Trophoblast cell (in vitro differentiated cells and primary cell): ENCODE measurements at regions not wholly inside any gene's neighbourhood (a gene's known extent, or its start where the extent isn't known, plus 50 kb on each side); places are given as distances from the start of the nearest gene placed in this dataset.
"Not testable (repeated sequence)": the region's sequence is repeated elsewhere in the genome, so short reads cannot be mapped to it uniquely, and the experiment has no call there.

ENCODE experiments used
- DNase-seq, 2 donors: peaks; one replicate each; pipeline ENCODE4 v3.0.0-alpha.2; 2016
- H2AFZ ChIP-seq: 2 replicates; pipeline ENCODE4 v1.6.1; 2013; ENCODE audit warnings: low read length, moderate library complexity, mild to moderate bottlenecking; ENCODE audit not compliant: insufficient read depth, poor library complexity
- H2AK5ac ChIP-seq: 2 replicates; pipeline ENCODE4 v1.6.1; 2013; ENCODE audit warnings: mild to moderate bottlenecking, low read length
- H2BK120ac ChIP-seq: 2 replicates; pipeline ENCODE4 v1.6.1; 2013; ENCODE audit warnings: low read length, mild to moderate bottlenecking, moderate library complexity; ENCODE audit not compliant: insufficient read depth, poor library complexity
- H2BK12ac ChIP-seq: 2 replicates; pipeline ENCODE4 v1.6.1; 2013; ENCODE audit warnings: mild to moderate bottlenecking, low read length, moderate library complexity
- H2BK5ac ChIP-seq: 2 replicates; pipeline ENCODE4 v1.6.1; 2013; ENCODE audit warnings: low read length, low read depth, moderate library complexity, mild to moderate bottlenecking; ENCODE audit not compliant: poor library complexity
- H3K14ac ChIP-seq: 2 replicates; pipeline ENCODE4 v1.6.1; 2013; ENCODE audit warnings: mild to moderate bottlenecking, low read length
- H3K18ac ChIP-seq: 2 replicates; pipeline ENCODE4 v1.6.1; 2013; ENCODE audit warnings: mild to moderate bottlenecking, low read length
- H3K23ac ChIP-seq: 2 replicates; pipeline ENCODE4 v1.6.1; 2013; ENCODE audit warnings: low read length
- H3K27ac ChIP-seq: 2 replicates; pipeline ENCODE4 v1.5.1; 2013; ENCODE audit warnings: low read depth, mild to moderate bottlenecking, inconsistent platforms, low read length, moderate library complexity
- H3K27me3 ChIP-seq: 2 replicates; pipeline ENCODE4 v1.6.1; 2013; ENCODE audit warnings: inconsistent platforms, mild to moderate bottlenecking, low read length, moderate library complexity; ENCODE audit not compliant: insufficient read depth
- H3K36me3 ChIP-seq, 2 experiments: 1 replicate in 1 of 2; 2 replicates in 1 of 2; pipeline ENCODE4 v1.6.1; 2013; ENCODE audit warnings: low read length in 2 of 2, mild to moderate bottlenecking in 2 of 2, moderate library complexity in 1 of 2; ENCODE audit not compliant: insufficient read depth in 2 of 2, control insufficient read depth in 1 of 2
- H3K4ac ChIP-seq: 2 replicates; pipeline ENCODE4 v1.6.1; 2013; ENCODE audit warnings: low read depth, mild to moderate bottlenecking, low read length, moderate library complexity
- H3K4me1 ChIP-seq, 2 experiments: 1 replicate in 1 of 2; 2 replicates in 1 of 2; pipeline ENCODE4 v1.6.1; 2013; ENCODE audit warnings: low read length in 2 of 2, mild to moderate bottlenecking in 2 of 2, moderate library complexity in 1 of 2; ENCODE audit not compliant: insufficient read depth in 2 of 2, control insufficient read depth in 1 of 2
- H3K4me2 ChIP-seq: 2 replicates; pipeline ENCODE4 v1.6.1; 2013; ENCODE audit warnings: inconsistent platforms, mild to moderate bottlenecking, low read length, moderate library complexity
- H3K4me3 ChIP-seq: 2 replicates; pipeline ENCODE4 v1.5.1; 2013; ENCODE audit warnings: mild to moderate bottlenecking, low read depth, low read length, inconsistent platforms
- H3K79me1 ChIP-seq: one replicate; pipeline ENCODE4 v1.6.1; 2013; ENCODE audit warnings: low read length
- H3K79me2 ChIP-seq: 2 replicates; pipeline ENCODE4 v1.6.1; 2013; ENCODE audit warnings: low read length, mild to moderate bottlenecking; ENCODE audit not compliant: control insufficient read depth, insufficient read depth, poor library complexity
- H3K9ac ChIP-seq: 2 replicates; pipeline ENCODE4 v1.6.1; 2013; ENCODE audit warnings: mild to moderate bottlenecking, low read length
- H3K9me3 ChIP-seq: 2 replicates; pipeline ENCODE4 v1.6.1; 2013; ENCODE audit warnings: low read depth, mild to moderate bottlenecking, control low read depth, inconsistent platforms, low read length; ENCODE audit not compliant: insufficient read depth
- H4K12ac ChIP-seq: 2 replicates; pipeline ENCODE4 v1.6.1; 2013; ENCODE audit warnings: low read depth, mild to moderate bottlenecking, low read length, moderate library complexity
- H4K8ac ChIP-seq: 2 replicates; pipeline ENCODE4 v1.6.1; 2013; ENCODE audit warnings: low read depth, mild to moderate bottlenecking, low read length, moderate library complexity
- H4K91ac ChIP-seq: one replicate; pipeline ENCODE4 v1.6.1; 2013; ENCODE audit warnings: low read depth, mild to moderate bottlenecking, low read length, moderate library complexity
- WGBS: extraction: QIAGEN DNeasy Blood & Tissue Kit; methylation state at CpG from one replicate; pipeline ENCODE4 v1.1.7; 2013; ENCODE audit warnings: missing lambda C conversion rate; ENCODE audit not compliant: insufficient read length, insufficient coverage; ENCODE audit errors: extremely low coverage; 5-methylcytosine and 5-hydroxymethylcytosine counted together

- H2BK5ac ChIP-seq, H3K27ac ChIP-seq, H3K9me3 ChIP-seq, H3K79me2 ChIP-seq, H3K18ac ChIP-seq, H2AK5ac ChIP-seq, H4K91ac ChIP-seq, H3K27me3 ChIP-seq, H2BK120ac ChIP-seq, H3K4ac ChIP-seq, H4K8ac ChIP-seq, H2BK12ac ChIP-seq, H3K36me3 ChIP-seq, DNase-seq, H2AFZ ChIP-seq, H4K12ac ChIP-seq, H3K4me3 ChIP-seq, H3K9ac ChIP-seq, H3K4me1 ChIP-seq, H3K23ac ChIP-seq, H3K79me1 ChIP-seq, H3K4me2 ChIP-seq, H3K14ac ChIP-seq: not testable (repeated sequence)
- no CpG with 5 or more reads among the region's 19 CpGs for WGBS
Observed at GRCh38 chr13:74241343-74241742, 107.1 kb upstream of the KLF12 start.

GRCh38 chr13:74230984-74231501 lies 96.8 kb upstream of the KLF12 start:
- no CpG with 5 or more reads among the region's 4 CpGs for WGBS
- H3K4me3 ChIP-seq: no peak overlapping the region
- no peak overlapping the region for H3K18ac ChIP-seq
- no peak overlapping the region for H2AK5ac ChIP-seq
- H3K4ac ChIP-seq: no peak overlapping the region
- no peak for DNase-seq
- no peak overlapping the region for H3K4me2 ChIP-seq
- H4K8ac ChIP-seq: no peak overlapping the region
- H2BK120ac ChIP-seq: no peak overlapping the region
- no peaks in the 10 kb centered on the region for H3K79me1 ChIP-seq
- H3K36me3 ChIP-seq: no peaks in the 10 kb centered on the region
- H2BK5ac ChIP-seq: no peak overlapping the region
- no peak overlapping the region for H2AFZ ChIP-seq
- H3K27ac ChIP-seq: no peak overlapping the region
- H3K27me3 ChIP-seq: no peaks in the 10 kb centered on the region
- H3K9me3 ChIP-seq: no peaks in the 10 kb centered on the region
- no peaks in the 10 kb centered on the region for H3K79me2 ChIP-seq
- H3K9ac ChIP-seq: no peak overlapping the region
- H4K91ac ChIP-seq: no peak overlapping the region
- no peak overlapping the region for H3K23ac ChIP-seq
- H4K12ac ChIP-seq: no peak overlapping the region
- H3K4me1 ChIP-seq: no peaks in the 10 kb centered on the region
- H3K14ac ChIP-seq: no peak overlapping the region
- no peak overlapping the region for H2BK12ac ChIP-seq

GRCh38 chr13:74229242-74229641 lies 95.0 kb upstream of the KLF12 start:
- H2AK5ac ChIP-seq: no peak overlapping the region
- H3K23ac ChIP-seq: no peak overlapping the region
- no peak overlapping the region for H2BK5ac ChIP-seq
- no peaks in the 10 kb centered on the region for H3K79me2 ChIP-seq
- no peaks in the 10 kb centered on the region for H3K79me1 ChIP-seq
- no peak overlapping the region for H3K4me2 ChIP-seq
- DNase-seq: no peak
- no peaks in the 10 kb centered on the region for H3K9me3 ChIP-seq
- H3K18ac ChIP-seq: no peak overlapping the region
- H4K8ac ChIP-seq: no peak overlapping the region
- no peaks in the 10 kb centered on the region for H3K36me3 ChIP-seq
- H3K4ac ChIP-seq: no peak overlapping the region
- no peak overlapping the region for H3K9ac ChIP-seq
- H2BK12ac ChIP-seq: no peak overlapping the region
- H2AFZ ChIP-seq: no peak overlapping the region
- no peaks in the 10 kb centered on the region for H3K4me1 ChIP-seq
- H3K27ac ChIP-seq: no peak overlapping the region
- no peak overlapping the region for H2BK120ac ChIP-seq
- H3K14ac ChIP-seq: no peak overlapping the region
- H3K4me3 ChIP-seq: no peak overlapping the region
- WGBS: no CpG with 5 or more reads among the region's 4 CpGs
- no peak overlapping the region for H4K91ac ChIP-seq
- no peak overlapping the region for H4K12ac ChIP-seq
- no peaks in the 10 kb centered on the region for H3K27me3 ChIP-seq

GRCh38 chr13:74227476-74228158 lies 93.4 kb upstream of the KLF12 start:
- no peaks in the 10 kb centered on the region for H3K79me2 ChIP-seq
- no peak overlapping the region for H3K18ac ChIP-seq
- no peak overlapping the region for H4K91ac ChIP-seq
- no peak overlapping the region for H3K23ac ChIP-seq
- no CpG with 5 or more reads among the region's 6 CpGs for WGBS
- no peak overlapping the region for H3K27ac ChIP-seq
- no peak overlapping the region for H2BK12ac ChIP-seq
- no peak overlapping the region for H4K8ac ChIP-seq
- H3K4me3 ChIP-seq: no peak overlapping the region
- H3K9me3 ChIP-seq: no peaks in the 10 kb centered on the region
- no peak overlapping the region for H2BK5ac ChIP-seq
- H3K14ac ChIP-seq: no peak overlapping the region
- H3K79me1 ChIP-seq: no peaks in the 10 kb centered on the region
- no peaks in the 10 kb centered on the region for H3K27me3 ChIP-seq
- H2AFZ ChIP-seq: no peak overlapping the region
- H3K4me1 ChIP-seq: no peaks in the 10 kb centered on the region
- no peak overlapping the region for H2BK120ac ChIP-seq
- no peaks in the 10 kb centered on the region for H3K36me3 ChIP-seq
- H4K12ac ChIP-seq: no peak overlapping the region
- no peak overlapping the region for H2AK5ac ChIP-seq
- no peak overlapping the region for H3K9ac ChIP-seq
- no peak overlapping the region for H3K4me2 ChIP-seq
- no peak overlapping the region for H3K4ac ChIP-seq
- DNase-seq: no peak
